Loucy (cell line): ENCODE measurements at regions not wholly inside any gene's neighbourhood (a gene's known extent, or its start where the extent isn't known, plus 50 kb on each side); places are given as distances from the start of the nearest gene placed in this dataset.

Experiments used
- EZH2phosphoT487 ChIP-seq: fragments of 200-600 bp; IDR thresholded peaks from 2 replicates; pipeline ENCODE4 v1.6.1; 2018; ENCODE audit warnings: antibody characterized with exemption, mild to moderate bottlenecking, moderate library complexity, borderline replicate concordance
- TF ChIP-seq, protein P1 (sequence below): fragments of 200-600 bp; sonication (generic); conservative IDR thresholded peaks from 2 replicates; pipeline ENCODE4 v1.5.1; 2014; ENCODE audit warnings: mild to moderate bottlenecking, antibody characterized with exemption, low read length

- TF ChIP-seq, protein P1, sequence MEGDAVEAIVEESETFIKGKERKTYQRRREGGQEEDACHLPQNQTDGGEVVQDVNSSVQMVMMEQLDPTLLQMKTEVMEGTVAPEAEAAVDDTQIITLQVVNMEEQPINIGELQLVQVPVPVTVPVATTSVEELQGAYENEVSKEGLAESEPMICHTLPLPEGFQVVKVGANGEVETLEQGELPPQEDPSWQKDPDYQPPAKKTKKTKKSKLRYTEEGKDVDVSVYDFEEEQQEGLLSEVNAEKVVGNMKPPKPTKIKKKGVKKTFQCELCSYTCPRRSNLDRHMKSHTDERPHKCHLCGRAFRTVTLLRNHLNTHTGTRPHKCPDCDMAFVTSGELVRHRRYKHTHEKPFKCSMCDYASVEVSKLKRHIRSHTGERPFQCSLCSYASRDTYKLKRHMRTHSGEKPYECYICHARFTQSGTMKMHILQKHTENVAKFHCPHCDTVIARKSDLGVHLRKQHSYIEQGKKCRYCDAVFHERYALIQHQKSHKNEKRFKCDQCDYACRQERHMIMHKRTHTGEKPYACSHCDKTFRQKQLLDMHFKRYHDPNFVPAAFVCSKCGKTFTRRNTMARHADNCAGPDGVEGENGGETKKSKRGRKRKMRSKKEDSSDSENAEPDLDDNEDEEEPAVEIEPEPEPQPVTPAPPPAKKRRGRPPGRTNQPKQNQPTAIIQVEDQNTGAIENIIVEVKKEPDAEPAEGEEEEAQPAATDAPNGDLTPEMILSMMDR: no peak
- no peak for TF ChIP-seq EZH2phosphoT487
These were observed 762.2 kb upstream of the HS6ST1 start for GRCh38 chr2:129080715-129081476.
